ENCODE measurements at regions not wholly inside any gene's neighbourhood (a gene's known extent, or its start where the extent isn't known, plus 50 kb on each side); places are given as distances from the start of the nearest gene placed in this dataset.

DNA sequence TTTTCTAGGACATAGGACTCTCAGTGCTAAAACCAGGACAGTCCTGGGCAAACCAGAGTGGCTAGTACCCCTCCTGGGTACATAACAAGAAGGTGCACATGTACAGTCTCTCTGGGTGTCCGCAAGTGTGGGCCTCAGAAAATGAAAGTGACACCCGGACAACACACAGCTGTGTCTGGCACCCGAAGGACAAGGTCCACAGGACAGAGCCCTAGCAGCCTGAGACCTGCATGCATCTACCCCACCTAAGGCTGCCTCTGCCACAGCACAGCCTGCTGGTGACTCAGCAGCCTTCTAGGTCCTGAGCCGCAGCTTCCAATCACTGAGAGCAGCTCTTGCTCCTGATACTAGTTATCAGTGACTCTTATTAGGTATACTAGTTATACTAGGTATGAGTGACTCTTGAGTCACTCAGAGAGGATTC lies 784.1 kb upstream of the TBX3 start:
- TF ChIP-seq CTCF (IDR thresholded peaks at IDR 0.05): no peak
- Mint-ChIP-seq H3K4me1 (ENCODE audit: low read depth) (no peaks in the 10 kb centered on the region), H3K9me3 (no peaks in the 10 kb centered on the region), H3K36me3 (ENCODE audit: low read depth) (no peaks in the 10 kb centered on the region), H3K27ac (no peak overlapping the region), H3K4me3 (no peak overlapping the region), H3K27me3 (no peaks in the 10 kb centered on the region)
- POLR2A ChIA-PET: no interaction called here
- ATAC-seq: no peak
- DNase-seq: no peak
- intact Hi-C loops (cut with micrococcal nuclease): no loop called here
- CTCF ChIA-PET: no interaction called here

DNA sequence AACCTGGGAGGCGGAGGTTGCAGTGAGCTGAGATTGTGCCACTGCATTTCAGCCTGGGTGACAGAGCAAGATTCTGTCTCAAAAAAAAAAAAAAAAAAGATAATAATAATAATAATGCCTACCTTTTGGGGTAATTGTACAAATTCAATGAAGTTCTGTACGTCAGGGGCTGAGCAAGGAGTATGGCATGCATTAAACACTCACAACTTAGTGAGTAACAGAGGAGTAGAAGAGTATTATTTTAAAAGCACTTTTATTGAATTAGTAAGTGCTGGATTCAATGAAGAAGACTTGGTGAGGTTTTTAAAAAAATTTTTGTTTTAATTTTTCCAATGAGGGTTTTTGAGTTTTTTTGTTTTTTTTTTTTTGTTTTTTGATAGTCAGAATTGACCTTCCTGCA lies 783.6 kb upstream of the TBX3 start:
- H3K27ac Mint-ChIP-seq: no peak overlapping the region
- no peak for TF ChIP-seq CTCF (IDR thresholded peaks at IDR 0.05)
- ChIA-PET POLR2A (no interaction called here), CTCF (no interaction called here)
- ATAC-seq (no peak), DNase-seq (no peak)
- H3K27me3 Mint-ChIP-seq: no peaks in the 10 kb centered on the region
- H3K4me1 Mint-ChIP-seq (ENCODE audit: low read depth): no peaks in the 10 kb centered on the region
- H3K9me3 Mint-ChIP-seq: no peaks in the 10 kb centered on the region
- intact Hi-C loops (cut with micrococcal nuclease): no loop called here
- no peak overlapping the region for H3K4me3 Mint-ChIP-seq
- H3K36me3 Mint-ChIP-seq (ENCODE audit: low read depth): no peaks in the 10 kb centered on the region

DNA sequence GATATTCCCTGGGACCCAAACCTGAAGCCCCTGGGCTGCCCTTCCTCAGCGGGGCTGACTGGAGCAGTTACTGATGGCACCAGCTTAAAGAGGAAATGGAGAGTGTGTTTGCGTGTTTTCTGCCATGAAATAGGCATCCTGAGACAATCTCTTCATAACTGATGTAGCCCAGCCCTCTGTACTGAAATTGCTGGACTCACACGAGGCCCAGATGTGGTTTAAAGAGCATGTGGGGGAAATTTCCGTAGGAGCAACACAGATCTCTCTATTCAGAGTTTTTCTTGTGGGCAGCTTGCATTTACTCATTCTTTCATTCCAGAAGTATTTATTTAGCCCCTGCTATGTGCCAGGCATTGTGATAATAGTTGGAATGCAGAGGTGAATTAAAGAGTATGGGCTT lies 782.1 kb upstream of the TBX3 start:
- CTCF ChIA-PET: no interaction called here
- Mint-ChIP-seq H3K27ac (no peak overlapping the region), H3K27me3 (no peaks in the 10 kb centered on the region)

DNA sequence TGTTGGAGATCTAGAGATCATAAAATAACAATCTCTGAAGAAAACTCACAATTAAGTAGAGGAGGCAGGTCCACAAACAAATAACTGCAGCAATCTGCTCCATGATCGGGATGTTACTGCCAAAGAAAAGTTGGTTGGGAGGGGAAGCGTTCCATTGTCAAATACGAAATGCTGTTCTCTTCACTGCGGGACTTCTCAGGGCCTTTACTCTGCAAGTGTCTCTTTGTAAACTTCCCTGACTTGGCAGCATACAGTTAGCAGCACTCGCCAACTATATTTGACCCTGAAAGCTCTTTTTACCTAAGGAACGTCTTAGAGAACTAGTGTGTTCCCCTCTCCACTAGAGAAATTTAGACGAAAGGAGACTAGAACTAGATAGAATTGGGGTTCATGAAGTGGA lies 780.7 kb upstream of the TBX3 start:
- ATAC-seq (no peak), DNase-seq (no peak)
- intact Hi-C loops (cut with micrococcal nuclease): no loop called here
- H3K4me1 Mint-ChIP-seq (ENCODE audit: low read depth): no peaks in the 10 kb centered on the region
- H3K9me3 Mint-ChIP-seq: peaks cover 4% of the 10 kb centered on the region
- H3K4me3 Mint-ChIP-seq: no peak overlapping the region
- POLR2A ChIA-PET: interaction anchor here (0.7 kb wide), 1 partner anchor 12 kb away, joined by 3 read pairs; no protein-coding TSS in a partner anchor
- no peaks in the 10 kb centered on the region for H3K27me3 Mint-ChIP-seq
- no peaks in the 10 kb centered on the region for H3K36me3 Mint-ChIP-seq (ENCODE audit: low read depth)
- TF ChIP-seq CTCF (IDR thresholded peaks at IDR 0.05): no peak
- H3K27ac Mint-ChIP-seq: no peak overlapping the region
- CTCF ChIA-PET: no interaction called here

More for the DNA sequence above, 782.1 kb upstream of the TBX3 start:
- DNase-seq (no peak), ATAC-seq (no peak)
- Mint-ChIP-seq H3K36me3 (ENCODE audit: low read depth) (no peaks in the 10 kb centered on the region), H3K9me3 (peaks cover 4% of the 10 kb centered on the region), H3K4me3 (no peak overlapping the region), H3K4me1 (ENCODE audit: low read depth) (no peaks in the 10 kb centered on the region)
- intact Hi-C loops (cut with micrococcal nuclease): no loop called here
- no peak for TF ChIP-seq CTCF (IDR thresholded peaks at IDR 0.05)
- POLR2A ChIA-PET: interaction anchor here (1.1 kb wide), 1 partner anchor 10 kb away, joined by 3 read pairs; no protein-coding TSS in a partner anchor

DNA sequence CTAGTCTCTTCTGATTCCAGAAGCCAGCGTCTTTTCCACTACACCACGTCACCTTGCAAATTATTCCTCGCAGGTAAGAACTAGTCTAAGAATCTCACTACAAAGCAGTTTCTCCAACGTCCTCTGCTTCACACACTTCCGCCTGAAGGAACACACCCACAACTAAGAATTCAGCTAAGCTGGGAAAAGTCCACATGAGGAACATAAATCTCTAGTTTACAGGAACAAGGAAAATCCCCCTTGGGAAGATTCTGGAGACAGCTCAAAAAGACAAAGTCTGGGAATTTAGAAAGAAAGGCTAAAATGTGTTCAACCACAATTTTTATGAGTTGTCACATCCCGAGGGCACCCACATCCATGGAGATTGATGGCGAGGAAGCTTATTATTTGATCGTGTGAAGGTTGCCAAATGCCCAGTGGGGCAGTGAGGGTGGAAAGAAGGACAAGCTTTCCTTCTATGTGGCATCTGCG lies 780.2 kb upstream of the TBX3 start:
- CTCF ChIA-PET: no interaction called here

More for the DNA sequence above, 780.2 kb upstream of the TBX3 start:
- intact Hi-C loops (cut with micrococcal nuclease): no loop called here
- no peaks in the 10 kb centered on the region for H3K27me3 Mint-ChIP-seq
- ATAC-seq (no peak), DNase-seq (no peak)
- H3K27ac Mint-ChIP-seq: no peak overlapping the region
- POLR2A ChIA-PET: interaction anchor here (0.7 kb wide), 1 partner anchor 11 kb away, joined by 3 read pairs; no protein-coding TSS in a partner anchor
- no peak overlapping the region for H3K4me3 Mint-ChIP-seq
- TF ChIP-seq CTCF (IDR thresholded peaks at IDR 0.05): no peak
- no peaks in the 10 kb centered on the region for H3K36me3 Mint-ChIP-seq (ENCODE audit: low read depth)
- no peaks in the 10 kb centered on the region for H3K4me1 Mint-ChIP-seq (ENCODE audit: low read depth)
- peaks cover 6% of the 10 kb centered on the region for H3K9me3 Mint-ChIP-seq

All from activated CD8-positive, alpha-beta T cell treated with anti-CD3 and anti-CD28 coated beads for 36 hours (primary cell).